ENCODE measurements at regions not wholly inside any gene's neighbourhood (a gene's known extent, or its start where the extent isn't known, plus 50 kb on each side); places are given as distances from the start of the nearest gene placed in this dataset.

DNA sequence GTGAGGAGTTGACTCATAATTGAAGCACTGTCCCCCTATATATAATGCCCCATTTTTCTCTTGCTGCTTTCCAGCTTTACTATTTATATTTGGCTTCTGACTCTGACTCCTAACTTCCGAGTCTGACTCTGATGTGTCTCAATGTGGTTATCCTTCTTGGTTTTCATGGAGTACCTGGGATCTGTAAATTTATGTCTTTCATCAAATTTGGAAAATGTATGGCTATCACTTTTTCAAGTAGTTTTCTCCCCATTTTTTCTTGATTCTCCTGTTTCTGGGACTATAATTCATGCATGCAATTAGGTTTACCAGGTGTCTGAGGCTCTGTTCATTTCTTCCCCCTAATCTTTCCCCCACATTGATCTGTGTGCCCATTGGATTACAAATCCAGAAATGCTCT, 156.8 kb upstream of the SFRP2 start:
- no peak overlapping the region for H2BK12ac ChIP-seq (ENCODE audit: low read depth, low read length)
- no peak overlapping the region for H3K27ac ChIP-seq (ENCODE audit: low read depth, low read length)
- H3K56ac ChIP-seq (replicated peaks; ENCODE audit: insufficient read length, low read depth, low read length), result no peak overlapping the region
- WGBS, 2 experiments (ENCODE audit: extremely low coverage in 1 of 2, insufficient coverage in 1 of 2, insufficient read length in 1 of 2, insufficient replicate concordance in 2 of 2, low coverage in 1 of 2, low lambda C conversion rate in 2 of 2, missing lambda C conversion rate in 1 of 2), result 100% methylated on average over 1 of the region's 1 CpG; no CpG with 5 or more reads in 1 of the 2 experiments
- H2BK5ac ChIP-seq (ENCODE audit: low read depth, low read length), result no peak overlapping the region
- H3K23ac ChIP-seq (ENCODE audit: insufficient read length), result no peak overlapping the region
- no peak overlapping the region for H2AK5ac ChIP-seq (ENCODE audit: low read depth, low read length)
- no peaks in the 10 kb centered on the region for H3K79me2 ChIP-seq (ENCODE audit: control insufficient read depth in 1 of 2, insufficient read depth in 2 of 2, low read length in 2 of 2)
- no peaks in the 10 kb centered on the region for H3K79me1 ChIP-seq (ENCODE audit: low read depth, low read length)
- ChIA-PET CTCF (ENCODE audit: partially characterized antibody) (no interaction called here), POLR2A (ENCODE audit: partially characterized antibody) (no interaction called here)
- no peaks in the 10 kb centered on the region for H3K4me1 ChIP-seq (replicated peaks in 1 of 4; ENCODE audit: control insufficient read depth in 3 of 4, insufficient read depth in 4 of 4, low read length in 3 of 4)
- no peak overlapping the region for H3K4me2 ChIP-seq (ENCODE audit: insufficient read depth in 1 of 2, low read depth in 2 of 2, low read length in 2 of 2)
- H3K36me3 ChIP-seq (ENCODE audit: control insufficient read depth in 2 of 4, insufficient read depth in 4 of 4, low read length in 3 of 4), result no peaks in the 10 kb centered on the region
- H2AFZ ChIP-seq (ENCODE audit: low read length), result no peak overlapping the region
- H4K20me1 ChIP-seq (replicated peaks in 1 of 2; ENCODE audit: control insufficient read depth in 1 of 2, insufficient read depth in 2 of 2, low read length in 2 of 2), result no peaks in the 10 kb centered on the region
- no peak overlapping the region for H3K18ac ChIP-seq (ENCODE audit: extremely low read depth, low read length)
- no peak overlapping the region for H2BK15ac ChIP-seq (ENCODE audit: low read length)
- H3K9ac ChIP-seq (replicated peaks in 1 of 4; ENCODE audit: extremely low read depth in 1 of 4, low read depth in 3 of 4, low read length in 3 of 4), result no peak overlapping the region
- no peak overlapping the region for H3K4ac ChIP-seq (replicated peaks; ENCODE audit: insufficient read length, low read depth, low read length)
- no peak overlapping the region for H4K5ac ChIP-seq (ENCODE audit: insufficient read length, low read depth, low read length)
- H3K9me3 ChIP-seq (ENCODE audit: insufficient read depth in 2 of 2, low read depth in 1 of 2, low read length in 1 of 2), result peaks cover 0 to 3% of the 10 kb centered on the region in 2 experiments; a peak in 1 of 4 replicates
- H3K14ac ChIP-seq (ENCODE audit: insufficient read length), result no peak overlapping the region
- no peak overlapping the region for H4K91ac ChIP-seq (replicated peaks; ENCODE audit: insufficient read length, low read length)
- no peaks in the 10 kb centered on the region for H3K27me3 ChIP-seq (replicated peaks in 1 of 4; ENCODE audit: control insufficient read depth in 3 of 4, extremely low read depth in 1 of 4, insufficient read depth in 3 of 4, low read length in 3 of 4)
- no peak overlapping the region for H3K4me3 ChIP-seq (ENCODE audit: extremely low read depth in 1 of 4, insufficient read depth in 2 of 4, low read depth in 3 of 4, low read length in 4 of 4)
- no peaks in the 10 kb centered on the region for H3K23me2 ChIP-seq (ENCODE audit: low read depth, low read length)
- H2BK120ac ChIP-seq (replicated peaks; ENCODE audit: low read depth, low read length), result no peak overlapping the region
- H2BK20ac ChIP-seq (ENCODE audit: low read length), result no peak overlapping the region
- no peak for DNase-seq (ENCODE audit: low read depth in 1 of 2, low spot score in 2 of 2)
- no peak overlapping the region for H4K8ac ChIP-seq (ENCODE audit: extremely low read depth, insufficient read depth, low read length)
- FAIRE-seq, result no peak
- TF ChIP-seq YY1 (IDR thresholded peaks at IDR 0.05; ENCODE audit: low read depth, low read length) (no peak), NRF1 (IDR thresholded peaks at IDR 0.05; ENCODE audit: low read depth, low read length) (no peak), SAP30 (IDR thresholded peaks at IDR 0.05; ENCODE audit: insufficient read depth, insufficient replicate concordance, low read length) (no peak), BACH1 (IDR thresholded peaks at IDR 0.05; ENCODE audit: low read length) (no peak), EZH2 (IDR thresholded peaks at IDR 0.05; ENCODE audit: low read depth, low read length, severe bottlenecking) (no peak), KDM5A (IDR thresholded peaks at IDR 0.05; ENCODE audit: low read length) (no peak), TAF7 (optimal IDR thresholded peaks at IDR 0.05; ENCODE audit: borderline replicate concordance, low read depth, low read length) (no peak), TEAD4 (IDR thresholded peaks at IDR 0.05; ENCODE audit: low read depth, low read length) (no peak), EGR1 (IDR thresholded peaks at IDR 0.05; ENCODE audit: borderline replicate concordance, low read depth, low read length) (no peak), CTBP2 (IDR thresholded peaks at IDR 0.05; ENCODE audit: borderline replicate concordance, insufficient read depth, insufficient read length, low read length) (no peak), RXRA (IDR thresholded peaks at IDR 0.05; ENCODE audit: insufficient read depth, low read depth, low read length) (no peak), TAF1 (IDR thresholded peaks at IDR 0.05; ENCODE audit: low read depth, low read length) (no peak), JUND (IDR thresholded peaks at IDR 0.05; ENCODE audit: low read length) (no peak), POLR2A (IDR thresholded peaks at IDR 0.05; ENCODE audit: control extremely low read depth in 1 of 2, low read depth in 2 of 2, low read length in 2 of 2) (no peak)

All from H1 (cell line).